HUES48 (cell line): ENCODE measurements at regions not wholly inside any gene's neighbourhood (a gene's known extent, or its start where the extent isn't known, plus 50 kb on each side); places are given as distances from the start of the nearest gene placed in this dataset.
"Not testable (repeated sequence)": the region's sequence is repeated elsewhere in the genome, so short reads cannot be mapped to it uniquely, and the experiment has no call there.

Experiments used
- H3K27ac ChIP-seq: one replicate; pipeline ENCODE4 v1.7.0; 2013; ENCODE audit warnings: low read depth, low read length, inconsistent platforms
- H3K27me3 ChIP-seq: 2 replicates; pipeline ENCODE4 v1.6.1; 2013; ENCODE audit warnings: mild to moderate bottlenecking, low read length; ENCODE audit not compliant: control insufficient read depth, insufficient read depth
- H3K36me3 ChIP-seq: 2 replicates; pipeline ENCODE4 v1.6.1; 2013; ENCODE audit warnings: low read length; ENCODE audit not compliant: control insufficient read depth, insufficient read depth
- H3K4me1 ChIP-seq: 2 replicates; pipeline ENCODE4 v1.6.1; 2013; ENCODE audit warnings: mild to moderate bottlenecking, low read length; ENCODE audit not compliant: control insufficient read depth, insufficient read depth
- H3K4me3 ChIP-seq: 2 replicates; pipeline ENCODE4 v1.5.1; 2013; ENCODE audit warnings: mild to moderate bottlenecking, low read depth, low read length
- H3K9ac ChIP-seq: 2 replicates; pipeline ENCODE4 v1.6.1; 2013; ENCODE audit warnings: mild to moderate bottlenecking, low read depth, low read length, moderate library complexity
- H3K9me3 ChIP-seq: 2 replicates; pipeline ENCODE4 v1.6.1; 2013; ENCODE audit warnings: low read length; ENCODE audit not compliant: control insufficient read depth, insufficient read depth

DNA sequence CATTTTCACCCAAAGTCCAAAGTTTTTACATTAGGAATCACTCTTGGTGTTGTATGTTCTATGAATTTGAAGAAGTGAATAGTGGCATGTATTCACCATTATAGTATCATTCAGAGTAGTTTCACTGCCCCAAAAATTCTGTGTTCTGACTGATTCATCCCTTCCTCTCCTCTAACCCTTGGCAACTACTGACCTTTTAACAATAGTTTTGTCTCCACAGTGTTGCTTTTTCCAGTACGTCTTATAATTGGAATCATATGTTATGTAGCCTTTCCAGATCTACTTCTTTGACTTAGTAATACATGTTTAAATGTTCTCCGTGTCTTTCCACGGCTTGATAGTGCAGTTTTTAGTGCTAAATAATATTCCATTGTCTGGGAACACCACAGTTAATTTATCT lies 379.0 kb upstream of the SGO1 start:
- Histone ChIP-seq H3K9me3 (no peaks in the 10 kb centered on the region), H3K36me3 (no peaks in the 10 kb centered on the region), H3K9ac (no peak overlapping the region), H3K27me3 (no peaks in the 10 kb centered on the region), H3K4me3 (no peak overlapping the region), H3K4me1 (no peaks in the 10 kb centered on the region), H3K27ac (no peak overlapping the region)

GRCh38 chr3:20563985-20564384 lies 378.0 kb upstream of the SGO1 start:
- Histone ChIP-seq H3K36me3 (no peaks in the 10 kb centered on the region), H3K4me1 (no peaks in the 10 kb centered on the region), H3K27ac (no peak overlapping the region), H3K9me3 (no peaks in the 10 kb centered on the region), H3K4me3 (no peak overlapping the region), H3K9ac (no peak overlapping the region), H3K27me3 (no peaks in the 10 kb centered on the region)

DNA sequence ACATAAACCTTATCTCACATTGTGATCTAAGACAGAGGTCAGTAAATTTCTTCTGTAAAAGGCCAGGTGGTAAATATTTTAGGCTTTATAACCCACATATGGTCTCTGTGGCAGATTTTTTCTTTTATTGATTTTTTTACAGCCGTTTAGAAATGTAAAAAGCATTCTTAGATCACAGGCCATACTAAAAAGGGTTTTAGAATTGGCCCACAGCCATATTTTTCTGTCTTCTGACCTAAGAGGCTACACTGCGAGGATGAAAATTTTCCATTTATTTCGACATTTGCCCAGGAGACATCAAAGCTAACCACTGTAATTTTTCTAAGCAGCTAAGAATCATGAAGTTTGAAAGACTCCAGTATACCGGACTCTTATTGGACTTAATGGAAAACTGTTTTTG lies 377.2 kb upstream of the SGO1 start:
- Histone ChIP-seq H3K4me3 (no peak overlapping the region), H3K27me3 (no peaks in the 10 kb centered on the region), H3K27ac (no peak overlapping the region), H3K36me3 (no peaks in the 10 kb centered on the region), H3K9me3 (no peaks in the 10 kb centered on the region), H3K4me1 (no peaks in the 10 kb centered on the region), H3K9ac (no peak overlapping the region)

GRCh38 chr3:20561166-20561565 lies 375.2 kb upstream of the SGO1 start:
- H3K36me3 ChIP-seq = no peaks in the 10 kb centered on the region
- no peaks in the 10 kb centered on the region for H3K27me3 ChIP-seq
- no peak overlapping the region for H3K4me3 ChIP-seq
- no peaks in the 10 kb centered on the region for H3K4me1 ChIP-seq
- no peak overlapping the region for H3K9ac ChIP-seq
- no peaks in the 10 kb centered on the region for H3K9me3 ChIP-seq
- no peak overlapping the region for H3K27ac ChIP-seq

GRCh38 chr3:20560446-20560845 lies 374.4 kb upstream of the SGO1 start:
- not testable (repeated sequence) for H3K9ac ChIP-seq, H3K4me3 ChIP-seq, H3K27me3 ChIP-seq, H3K36me3 ChIP-seq, H3K4me1 ChIP-seq, H3K9me3 ChIP-seq, H3K27ac ChIP-seq

DNA sequence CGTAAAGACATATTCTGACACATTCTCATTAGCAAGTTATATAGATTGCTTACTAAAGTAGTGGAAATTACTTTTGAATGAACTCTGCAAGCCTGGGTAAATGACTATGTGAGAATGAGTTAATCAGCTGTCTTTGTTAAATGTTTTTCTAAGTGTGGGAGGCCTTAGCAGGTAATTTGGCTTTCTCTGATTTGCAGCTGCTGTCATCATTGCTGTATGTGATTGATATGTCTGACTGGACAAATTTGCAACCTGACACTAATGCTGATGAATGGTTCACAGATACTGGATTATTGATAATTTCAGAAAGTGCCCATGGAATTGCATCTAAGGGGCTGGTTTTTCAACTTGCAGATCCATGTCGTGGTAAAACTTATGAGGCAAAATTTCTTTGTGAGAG lies 372.2 kb upstream of the SGO1 start:
- H3K27ac ChIP-seq = no peak overlapping the region
- no peak overlapping the region for H3K9ac ChIP-seq
- no peak overlapping the region for H3K4me3 ChIP-seq
- no peaks in the 10 kb centered on the region for H3K4me1 ChIP-seq
- H3K9me3 ChIP-seq = no peaks in the 10 kb centered on the region
- H3K36me3 ChIP-seq = no peaks in the 10 kb centered on the region
- no peaks in the 10 kb centered on the region for H3K27me3 ChIP-seq

DNA sequence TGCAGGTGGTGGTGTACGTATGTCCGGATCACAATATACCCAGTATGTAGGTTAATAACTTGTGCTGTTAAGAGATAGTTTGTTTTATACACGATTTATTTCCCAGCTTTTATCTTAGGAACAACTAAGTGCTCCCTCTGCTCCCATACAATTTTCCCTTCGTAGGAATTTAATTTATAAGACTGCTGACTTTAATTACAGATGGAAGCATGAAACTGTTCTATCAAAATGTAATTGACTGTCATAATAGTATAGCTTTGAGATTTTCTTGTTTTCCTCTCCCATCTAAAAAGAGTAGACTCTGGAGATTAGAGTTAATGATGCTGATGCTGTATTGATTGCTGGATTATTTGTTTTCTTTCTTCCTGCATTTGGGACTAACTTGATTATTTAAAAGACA lies 370.7 kb upstream of the SGO1 start:
- Histone ChIP-seq H3K9ac (no peak overlapping the region), H3K4me1 (no peaks in the 10 kb centered on the region), H3K4me3 (no peak overlapping the region), H3K36me3 (no peaks in the 10 kb centered on the region), H3K9me3 (no peaks in the 10 kb centered on the region), H3K27me3 (no peaks in the 10 kb centered on the region), H3K27ac (no peak overlapping the region)

- Histone ChIP-seq H3K9me3 (0 out of 2 replicates have a peak, but pooled peaks cover 2% of the 10 kb centered on the region), H3K27me3 (no peaks in the 10 kb centered on the region), H3K9ac (no peak overlapping the region), H3K36me3 (no peaks in the 10 kb centered on the region), H3K4me3 (no peak overlapping the region), H3K27ac (no peak overlapping the region), H3K4me1 (no peaks in the 10 kb centered on the region)
Measured at GRCh38 chr3:20552605-20553275, 366.7 kb upstream of the SGO1 start.

DNA sequence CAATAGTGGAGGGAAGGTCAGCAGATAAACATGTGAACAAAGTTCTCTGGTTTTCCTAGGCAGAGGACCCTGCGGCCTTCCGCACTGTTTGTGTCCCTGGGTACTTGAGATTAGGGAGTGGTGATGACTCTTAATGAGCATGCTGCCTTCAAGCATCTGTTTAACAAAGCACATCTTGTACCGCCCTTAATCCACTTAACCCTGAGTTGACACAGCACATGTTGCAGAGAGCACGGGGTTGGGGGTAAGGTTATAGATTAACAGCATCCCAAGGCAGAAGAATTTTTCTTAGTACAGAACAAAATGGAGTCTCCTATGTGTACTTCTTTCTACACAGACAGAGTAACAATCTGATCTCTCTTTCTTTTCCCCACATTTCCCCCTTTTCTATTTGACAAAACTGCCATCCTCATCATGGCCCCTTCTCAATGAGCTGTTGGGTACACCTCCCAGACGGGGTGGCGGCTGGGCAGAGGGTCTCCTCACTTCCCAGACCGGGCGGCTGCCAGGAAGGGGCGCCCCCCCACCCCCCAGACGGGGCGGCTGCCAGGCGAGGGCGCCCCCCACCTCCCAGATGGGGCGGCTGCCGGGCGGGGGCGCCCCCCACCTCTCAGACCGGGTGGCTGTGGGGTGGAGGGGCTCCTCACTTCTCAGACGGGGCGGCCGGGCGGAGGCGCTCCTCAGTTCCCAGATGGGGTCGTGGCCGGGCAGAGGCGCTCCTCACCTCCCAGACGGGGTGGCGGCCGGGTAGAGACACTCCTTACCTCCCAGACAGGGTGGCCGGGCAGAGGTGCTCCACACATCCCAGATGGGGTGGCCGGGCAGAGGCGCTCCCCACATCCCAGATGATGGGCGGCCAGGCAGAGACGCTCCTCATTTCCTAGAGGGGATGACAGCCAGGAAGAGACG lies 361.6 kb upstream of the SGO1 start:
- not testable (repeated sequence) for H3K36me3 ChIP-seq, H3K9me3 ChIP-seq, H3K4me3 ChIP-seq, H3K27ac ChIP-seq, H3K27me3 ChIP-seq, H3K4me1 ChIP-seq, H3K9ac ChIP-seq

GRCh38 chr3:20546636-20547035 lies 360.6 kb upstream of the SGO1 start:
- Histone ChIP-seq H3K4me1 (no peaks in the 10 kb centered on the region), H3K36me3 (no peaks in the 10 kb centered on the region), H3K27me3 (no peaks in the 10 kb centered on the region), H3K4me3 (no peak overlapping the region), H3K9me3 (0 out of 2 replicates have a peak, but pooled peaks cover 2% of the 10 kb centered on the region), H3K9ac (no peak overlapping the region), H3K27ac (no peak overlapping the region)

GRCh38 chr3:20543535-20544226 lies 357.7 kb upstream of the SGO1 start:
- no peaks in the 10 kb centered on the region for H3K9me3 ChIP-seq
- no peak overlapping the region for H3K4me3 ChIP-seq
- no peaks in the 10 kb centered on the region for H3K27me3 ChIP-seq
- no peaks in the 10 kb centered on the region for H3K36me3 ChIP-seq
- H3K4me1 ChIP-seq = no peaks in the 10 kb centered on the region
- H3K27ac ChIP-seq = no peak overlapping the region
- H3K9ac ChIP-seq = no peak overlapping the region
